Loucy (cell line): ENCODE measurements at regions not wholly inside any gene's neighbourhood (a gene's known extent, or its start where the extent isn't known, plus 50 kb on each side); places are given as distances from the start of the nearest gene placed in this dataset.

Source experiments
- EZH2phosphoT487 ChIP-seq: fragments of 200-600 bp; IDR thresholded peaks from 2 replicates; pipeline ENCODE4 v1.6.1; 2018; ENCODE audit warnings: antibody characterized with exemption, mild to moderate bottlenecking, moderate library complexity, borderline replicate concordance
- TF ChIP-seq, protein P1 (sequence below): fragments of 200-600 bp; sonication (generic); conservative IDR thresholded peaks from 2 replicates; pipeline ENCODE4 v1.5.1; 2014; ENCODE audit warnings: mild to moderate bottlenecking, antibody characterized with exemption, low read length

DNA sequence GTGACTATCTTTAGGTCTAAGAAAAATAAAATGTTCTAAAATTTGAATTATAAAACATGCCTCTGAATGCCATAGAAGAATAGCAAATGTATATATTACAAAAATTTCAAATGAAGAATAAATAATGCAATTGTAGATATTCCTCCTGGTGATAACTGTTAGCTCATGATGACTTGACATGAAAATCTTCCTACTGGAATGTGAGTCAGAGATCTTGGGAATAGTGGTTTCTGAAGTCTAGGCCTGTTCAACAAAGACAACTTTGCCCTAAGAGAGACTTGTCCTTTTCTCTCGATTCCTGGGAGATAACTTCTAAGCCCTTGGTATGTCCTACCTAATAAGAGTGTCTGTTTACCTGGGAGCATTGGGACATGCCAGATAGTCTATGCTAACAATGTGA, 746.3 kb upstream of the RIOK2 start:
- TF ChIP-seq, protein P1, sequence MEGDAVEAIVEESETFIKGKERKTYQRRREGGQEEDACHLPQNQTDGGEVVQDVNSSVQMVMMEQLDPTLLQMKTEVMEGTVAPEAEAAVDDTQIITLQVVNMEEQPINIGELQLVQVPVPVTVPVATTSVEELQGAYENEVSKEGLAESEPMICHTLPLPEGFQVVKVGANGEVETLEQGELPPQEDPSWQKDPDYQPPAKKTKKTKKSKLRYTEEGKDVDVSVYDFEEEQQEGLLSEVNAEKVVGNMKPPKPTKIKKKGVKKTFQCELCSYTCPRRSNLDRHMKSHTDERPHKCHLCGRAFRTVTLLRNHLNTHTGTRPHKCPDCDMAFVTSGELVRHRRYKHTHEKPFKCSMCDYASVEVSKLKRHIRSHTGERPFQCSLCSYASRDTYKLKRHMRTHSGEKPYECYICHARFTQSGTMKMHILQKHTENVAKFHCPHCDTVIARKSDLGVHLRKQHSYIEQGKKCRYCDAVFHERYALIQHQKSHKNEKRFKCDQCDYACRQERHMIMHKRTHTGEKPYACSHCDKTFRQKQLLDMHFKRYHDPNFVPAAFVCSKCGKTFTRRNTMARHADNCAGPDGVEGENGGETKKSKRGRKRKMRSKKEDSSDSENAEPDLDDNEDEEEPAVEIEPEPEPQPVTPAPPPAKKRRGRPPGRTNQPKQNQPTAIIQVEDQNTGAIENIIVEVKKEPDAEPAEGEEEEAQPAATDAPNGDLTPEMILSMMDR, result no peak
- no peak for TF ChIP-seq EZH2phosphoT487
